Coronary artery (tissue), 2 donors: ENCODE measurements at regions not wholly inside any gene's neighbourhood (a gene's known extent, or its start where the extent isn't known, plus 50 kb on each side); places are given as distances from the start of the nearest gene placed in this dataset.
A peak's percentile ranks its signal among the peaks of the same experiment; 100 is the strongest.

Experiments used
- DNase-seq: peaks from one replicate; pipeline ENCODE4 v3.0.0-alpha.2; 2017; ENCODE audit warnings: low spot score
- H3K27ac ChIP-seq, 2 donors: fragments of 200-600 bp; sonication (generic); one replicate each; pipeline ENCODE4 v1.5.1; 2016 to 2019
- H3K4me3 ChIP-seq: fragments of 200-600 bp; sonication (generic); 2 replicates; pipeline ENCODE4 v1.5.1; 2016; ENCODE audit warnings: mild to moderate bottlenecking, moderate library complexity
- CTCF ChIP-seq: fragments of 200-600 bp; sonication (generic); IDR thresholded peaks from one replicate; pipeline ENCODE4 v1.5.1; 2019; ENCODE audit warnings: antibody characterized with exemption

GRCh38 chr1:87682565-87682964, 353.9 kb downstream of the LMO4 start:
- no peak for DNase-seq
- no peak overlapping the region for H3K27ac ChIP-seq
- TF ChIP-seq CTCF, result no peak
- H3K4me3 ChIP-seq, result no peak overlapping the region

DNA sequence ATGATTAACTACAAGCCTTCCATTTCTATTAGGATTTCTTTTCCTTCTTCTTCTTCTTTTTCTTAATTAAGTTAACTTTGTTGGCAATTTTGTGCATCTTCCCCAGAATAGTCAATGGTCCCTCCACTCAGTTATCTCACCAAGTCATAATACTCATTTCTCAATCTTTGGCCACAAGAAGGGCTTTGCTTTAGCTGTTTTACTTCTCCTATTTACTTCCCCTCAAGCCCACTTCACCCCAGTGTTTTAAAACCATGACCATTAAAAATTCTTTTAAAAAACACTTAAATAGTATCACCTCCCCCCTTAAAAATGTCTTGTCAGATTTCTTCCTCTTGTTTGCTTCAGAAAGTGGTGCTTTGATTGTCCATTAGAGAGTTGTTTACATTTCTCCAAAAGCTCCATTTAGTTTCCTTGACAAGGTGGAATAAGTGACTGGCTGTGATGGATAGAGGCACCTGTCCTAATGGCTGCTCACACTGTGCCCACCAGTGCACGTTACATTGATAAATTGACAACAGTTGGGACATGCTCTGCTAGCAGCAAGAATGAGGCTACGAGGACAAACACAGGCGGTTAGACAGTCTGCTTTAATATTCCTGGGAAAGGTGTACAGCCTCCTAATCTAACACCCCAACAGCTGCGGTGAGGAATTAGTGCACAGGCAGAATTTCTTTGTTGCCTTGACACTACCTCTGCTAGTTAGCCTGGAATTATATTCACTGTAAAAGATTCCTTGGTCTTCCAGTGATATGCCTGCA, 354.7 kb downstream of the LMO4 start:
- TF ChIP-seq CTCF, result no peak
- no peak for DNase-seq
- H3K4me3 ChIP-seq, result peak overlapping the region; percentile 68
- H3K27ac ChIP-seq, result no peak overlapping the region

DNA sequence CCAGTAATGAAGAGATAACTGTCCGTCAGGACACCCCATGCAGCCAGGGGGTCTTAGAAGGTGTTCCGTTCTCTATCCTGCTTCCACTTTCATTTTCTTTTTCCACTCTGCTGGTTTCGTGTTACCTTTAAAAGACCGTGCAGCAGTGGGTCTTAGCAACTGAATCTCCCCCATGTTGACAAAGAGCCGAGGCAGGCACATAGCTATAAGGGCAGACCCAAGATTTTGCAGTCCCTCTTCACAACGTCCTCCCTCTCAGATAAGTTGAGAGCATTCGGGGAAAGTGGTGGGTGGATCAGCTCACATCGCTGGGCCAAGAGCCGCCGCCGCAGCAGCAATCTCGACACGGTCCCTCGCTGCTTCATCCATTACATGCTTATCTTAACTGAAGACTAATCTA, 355.5 kb downstream of the LMO4 start:
- no peak for DNase-seq

DNA sequence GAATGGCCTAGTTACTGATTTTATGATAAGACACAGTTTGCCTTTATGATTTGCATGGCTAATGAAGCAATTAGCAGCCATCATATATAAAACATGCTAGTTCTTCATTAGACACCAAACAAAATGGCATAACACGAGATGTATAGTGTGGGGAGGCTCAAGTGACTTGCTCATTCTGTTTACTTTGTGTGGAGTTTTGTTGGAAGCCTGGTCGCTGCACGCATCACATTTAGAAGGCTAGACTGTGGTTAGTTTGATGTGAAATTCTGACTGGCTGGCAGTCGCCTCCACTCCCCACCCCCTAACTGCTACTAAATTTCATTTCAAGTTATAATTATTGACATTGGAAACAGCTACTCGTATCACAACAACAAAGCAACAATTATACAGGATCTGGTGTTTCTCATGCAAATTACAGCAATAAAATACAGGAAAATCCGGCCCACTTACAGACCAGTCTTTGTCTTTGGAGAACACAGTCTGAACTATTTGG, 356.1 kb downstream of the LMO4 start:
- no peak for TF ChIP-seq CTCF

More for the DNA sequence above, 355.5 kb downstream of the LMO4 start:
- Histone ChIP-seq H3K4me3 (peak overlapping the region; percentile 68), H3K27ac (peak overlapping the region; percentile 24 to 26)
- no peak for TF ChIP-seq CTCF

GRCh38 chr1:87685311-87686135, 356.8 kb downstream of the LMO4 start:
- peak overlapping the region; percentile 68 for H3K4me3 ChIP-seq
- H3K27ac ChIP-seq, result no peak overlapping the region
- DNase-seq, result no peak
- TF ChIP-seq CTCF, result no peak

More for the DNA sequence above, 356.1 kb downstream of the LMO4 start:
- Histone ChIP-seq H3K4me3 (peak overlapping the region; percentile 68), H3K27ac (peak overlapping the region in 1 of 2 donors; percentile 45)
- no peak for DNase-seq

DNA sequence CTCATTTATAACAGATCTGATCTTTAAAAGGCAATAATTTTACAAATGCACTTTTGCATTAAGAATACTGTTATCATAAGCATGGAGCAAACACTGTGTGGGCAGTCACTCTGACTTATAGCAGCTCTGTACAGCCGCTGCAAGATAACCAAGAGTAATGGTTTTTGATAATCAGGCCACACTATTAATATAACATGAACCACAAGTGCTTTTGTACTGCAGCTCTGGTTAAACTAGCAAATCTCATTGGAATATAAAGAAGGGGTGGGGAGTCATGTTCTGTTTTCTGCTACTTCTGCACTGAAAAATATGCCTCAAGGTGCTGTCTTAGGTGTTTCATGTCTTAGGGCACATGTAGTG, 357.4 kb downstream of the LMO4 start:
- no peak for DNase-seq
- no peak for TF ChIP-seq CTCF
- Histone ChIP-seq H3K4me3 (no peak overlapping the region), H3K27ac (no peak overlapping the region)
